ENCODE measurements at regions not wholly inside any gene's neighbourhood (a gene's known extent, or its start where the extent isn't known, plus 50 kb on each side); places are given as distances from the start of the nearest gene placed in this dataset.
A peak's percentile ranks its signal among the peaks of the same experiment; 100 is the strongest.

DNA sequence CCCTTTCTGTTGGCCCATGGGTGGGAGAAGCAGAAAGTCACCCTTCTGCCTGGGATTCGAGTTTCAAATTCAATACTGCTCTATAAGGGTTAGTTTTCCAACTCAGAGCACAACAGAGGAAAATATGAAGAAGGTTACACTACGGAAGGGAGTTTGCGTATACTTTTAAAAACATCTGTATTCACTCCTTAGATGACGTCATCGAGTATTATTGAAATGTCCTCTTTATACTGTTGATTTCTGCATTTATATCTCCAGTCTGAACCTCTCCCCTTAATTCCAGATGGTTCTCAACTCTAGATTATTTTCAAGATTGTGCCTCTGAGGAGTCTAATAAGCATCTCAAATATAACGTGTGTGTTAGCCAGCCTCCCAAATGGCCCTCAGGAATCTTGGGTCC is 249.1 kb downstream of the MAP2K4 start:
- intact Hi-C loops (cut with DNase I), result no loop called here
- ATAC-seq (ENCODE audit: poor library complexity), result no peak
- DNase-seq, result no peak

DNA sequence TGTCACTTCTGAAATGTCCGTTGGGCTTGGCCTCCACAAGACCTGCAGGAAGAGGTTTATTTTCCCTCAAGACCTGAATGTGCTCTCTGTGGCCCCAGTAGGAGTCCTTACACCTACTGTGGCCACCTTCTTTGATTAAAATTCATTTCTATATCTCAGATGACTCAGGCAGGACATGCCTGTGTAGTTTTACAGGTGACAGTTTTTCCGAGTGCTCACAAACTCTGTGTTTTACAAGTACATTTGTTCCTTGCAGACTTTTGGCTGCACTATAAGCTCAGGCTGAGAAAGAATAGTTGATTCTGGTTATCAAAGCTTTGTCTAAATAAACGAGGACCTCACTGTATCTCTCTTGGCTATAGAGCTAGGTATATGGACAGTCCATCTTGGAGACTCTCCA is 257.1 kb downstream of the MAP2K4 start:
- DNase-seq (no peak), ATAC-seq (ENCODE audit: poor library complexity) (no peak)
- intact Hi-C loops (cut with DNase I), result no loop called here

DNA sequence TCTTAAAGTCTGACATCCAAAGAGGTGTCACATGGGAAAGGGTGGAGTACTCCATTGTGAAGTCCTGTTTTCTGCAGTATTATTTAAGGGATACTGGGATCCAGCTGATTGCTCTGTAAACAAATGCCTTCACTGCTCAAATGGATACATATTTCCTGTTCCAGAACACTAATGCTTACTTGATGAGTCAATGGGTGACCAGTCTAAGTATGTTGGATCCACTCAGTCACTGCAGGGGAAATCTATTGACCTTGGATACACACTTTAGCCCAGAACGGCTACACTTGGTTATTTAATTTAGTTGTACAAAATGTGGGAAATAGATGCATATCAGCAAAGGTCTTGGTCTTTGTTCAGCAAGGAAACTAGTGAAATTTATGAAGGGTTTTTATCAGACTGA is 261.4 kb downstream of the MAP2K4 start:
- ATAC-seq (ENCODE audit: poor library complexity), result no peak
- intact Hi-C loops (cut with DNase I), result no loop called here
- no peak for DNase-seq

DNA sequence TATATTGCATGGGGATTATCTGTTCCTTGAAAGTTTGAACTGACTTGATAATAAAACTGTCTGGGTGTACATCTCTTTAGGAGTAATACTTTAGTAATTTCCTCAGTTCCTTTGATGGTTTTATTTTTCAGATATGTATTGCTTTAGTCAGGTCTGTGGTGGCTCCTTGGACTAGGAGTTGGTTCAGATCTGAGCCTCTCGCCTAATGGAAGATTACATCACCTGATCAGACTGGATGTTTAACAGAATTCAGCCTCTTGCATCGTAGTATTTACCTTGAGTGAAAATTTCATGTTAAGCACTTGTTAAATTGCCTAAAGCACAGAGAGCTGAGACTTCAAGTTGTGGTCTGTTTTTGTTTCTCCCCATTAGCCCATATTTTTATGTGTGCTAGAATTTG is 267.3 kb downstream of the MAP2K4 start:
- intact Hi-C loops (cut with DNase I), result no loop called here
- ATAC-seq (ENCODE audit: poor library complexity), result no peak
- no peak for DNase-seq

DNA sequence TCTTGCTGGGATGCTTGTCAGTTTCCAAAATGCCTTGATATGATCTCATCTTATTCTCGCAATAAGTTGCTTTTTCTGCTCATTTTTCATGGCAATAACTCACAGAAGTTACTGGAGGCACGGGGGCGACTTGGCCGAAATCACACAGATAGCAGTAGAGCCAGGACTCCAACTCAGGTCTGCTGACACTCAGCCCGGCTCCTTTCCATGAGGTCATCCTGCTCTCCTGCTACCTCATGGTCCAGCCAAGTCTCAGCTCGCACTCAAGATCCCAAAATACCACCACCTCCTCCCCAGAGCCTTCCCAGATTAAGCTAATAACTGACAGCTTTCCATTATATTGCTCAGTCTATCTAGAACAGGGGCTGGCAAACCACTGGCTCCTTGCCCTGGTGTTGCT is 269.5 kb downstream of the MAP2K4 start:
- no peak for ATAC-seq (ENCODE audit: poor library complexity)
- intact Hi-C loops (cut with DNase I), result no loop called here
- DNase-seq, result no peak

DNA sequence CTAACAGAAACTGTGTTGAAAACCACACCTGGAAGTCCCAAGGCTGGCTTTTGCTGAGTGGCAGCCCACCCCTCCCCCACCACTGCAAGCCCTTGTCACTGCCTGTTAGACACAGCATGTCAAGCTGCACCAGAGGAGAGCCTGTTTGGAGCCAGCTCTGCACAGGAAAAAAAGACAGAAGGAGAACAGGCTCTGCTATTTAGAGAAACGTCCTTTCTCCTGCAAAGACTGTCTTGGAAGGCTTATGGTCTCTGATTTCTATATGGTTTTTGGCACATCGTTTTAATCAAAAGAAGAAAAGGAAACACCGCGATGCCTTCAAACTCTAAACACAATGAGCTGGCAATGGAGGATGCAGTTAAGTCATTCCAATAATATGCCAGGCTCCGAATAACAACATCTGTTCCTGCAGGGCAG is 275.5 kb downstream of the MAP2K4 start:
- peak; percentile 49 for ATAC-seq (ENCODE audit: poor library complexity)

DNA sequence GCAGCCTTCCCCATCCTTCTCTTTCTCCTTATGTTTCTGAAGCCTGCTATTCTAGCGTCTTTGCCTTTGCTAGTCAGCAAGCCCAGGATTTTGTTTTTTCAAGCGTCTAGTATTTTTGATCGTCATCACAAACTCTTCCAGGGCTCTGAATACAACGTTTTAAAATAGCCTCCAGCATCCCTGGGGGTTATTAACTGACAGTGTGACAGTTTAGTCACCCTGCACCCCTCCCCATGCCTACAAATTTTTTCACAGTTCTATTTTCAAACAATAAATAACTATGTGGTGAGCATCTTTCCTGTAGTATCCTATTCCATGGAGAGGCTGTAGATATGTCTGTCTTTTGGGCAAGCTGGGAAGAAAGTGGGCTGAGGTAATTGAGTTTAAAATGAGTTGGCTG is 280.9 kb downstream of the MAP2K4 start:
- no peak for ATAC-seq (ENCODE audit: poor library complexity)
- intact Hi-C loops (cut with DNase I), result no loop called here
- DNase-seq, result no peak

More for the DNA sequence above, 275.5 kb downstream of the MAP2K4 start:
- intact Hi-C loops (cut with DNase I), result no loop called here
- DNase-seq, result peak; percentile 43

DNA sequence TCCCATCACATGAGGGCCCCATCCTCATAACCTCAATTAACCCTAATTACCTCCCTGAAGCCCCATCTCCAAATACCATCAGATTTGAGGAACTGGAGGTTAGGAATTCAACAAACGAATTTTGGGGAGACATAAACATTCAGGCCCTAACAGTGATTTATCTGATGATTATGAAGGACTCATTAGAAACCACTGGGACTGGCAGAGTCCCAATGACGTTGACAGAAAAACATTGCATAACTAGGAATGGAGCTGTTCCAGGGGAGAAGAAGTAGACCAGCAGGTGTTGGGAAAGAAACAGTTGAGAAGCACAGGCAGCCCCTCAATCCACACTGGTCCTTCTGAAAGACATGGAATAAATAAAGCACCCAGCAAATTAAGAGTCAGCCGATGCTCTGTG is 282.0 kb downstream of the MAP2K4 start:
- no peak for DNase-seq
- ATAC-seq (ENCODE audit: poor library complexity), result no peak
- intact Hi-C loops (cut with DNase I), result no loop called here

DNA sequence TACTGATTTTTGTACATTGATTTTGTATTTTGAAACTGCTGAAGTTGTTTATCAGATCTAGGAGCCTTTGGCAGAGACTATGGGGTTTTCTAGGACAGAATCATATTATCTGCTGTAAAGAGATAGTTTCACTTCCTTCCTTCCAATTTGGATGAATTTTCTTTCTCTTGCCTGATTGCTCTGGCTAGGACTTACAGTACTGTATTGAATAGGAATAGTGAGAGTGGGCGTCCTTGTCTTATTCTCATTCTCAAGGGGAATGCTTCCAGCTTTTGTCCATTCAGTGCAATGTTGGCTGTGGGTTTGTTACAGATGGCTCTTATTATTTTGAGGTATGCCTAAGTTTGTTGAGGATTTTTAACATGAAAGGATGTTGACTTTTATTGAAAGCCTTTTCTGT is 290.1 kb downstream of the MAP2K4 start:
- DNase-seq, result no peak
- intact Hi-C loops (cut with DNase I), result no loop called here
- no peak for ATAC-seq (ENCODE audit: poor library complexity)

DNA sequence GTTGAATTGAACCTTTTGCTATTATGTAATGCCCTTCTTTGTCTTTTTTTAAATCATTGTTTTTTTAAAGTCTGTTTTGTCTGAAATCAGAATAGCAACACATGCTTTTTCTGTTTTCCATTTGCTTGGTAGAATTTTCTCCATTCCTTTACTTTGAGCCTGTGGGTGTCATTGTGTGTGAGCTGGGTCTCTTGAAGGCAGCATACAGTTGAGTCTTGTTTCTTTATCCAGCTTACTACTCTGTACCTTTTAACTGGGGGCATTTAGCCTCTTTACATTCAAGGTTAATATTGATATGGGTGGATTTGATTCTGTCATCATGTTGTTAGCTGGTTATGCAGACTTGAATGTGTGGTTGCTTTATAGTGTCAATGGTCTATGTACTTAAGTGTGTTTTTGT is 292.0 kb downstream of the MAP2K4 start:
- DNase-seq (no peak), ATAC-seq (ENCODE audit: poor library complexity) (no peak)
- intact Hi-C loops (cut with DNase I), result no loop called here

DNA sequence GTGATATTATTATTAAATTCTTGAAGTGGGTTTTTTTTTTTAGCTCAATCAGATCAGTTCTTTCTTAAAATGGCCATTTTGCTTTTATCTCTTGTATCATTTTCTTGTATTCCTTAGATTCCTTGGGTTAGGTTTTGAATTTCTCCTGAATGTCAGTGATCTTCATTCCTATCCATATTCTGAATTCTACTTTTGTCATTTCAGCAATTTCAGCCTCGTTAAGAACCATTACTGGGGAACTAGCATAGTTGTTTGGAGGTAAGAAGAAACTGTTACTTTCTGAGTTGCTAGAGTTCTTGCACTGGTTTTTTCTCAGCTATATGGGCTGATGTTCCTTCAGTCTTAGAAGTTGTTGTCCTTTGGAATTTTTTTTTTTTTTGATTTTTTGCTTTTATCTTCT is 293.1 kb downstream of the MAP2K4 start:
- intact Hi-C loops (cut with DNase I), result no loop called here
- DNase-seq, result no peak
- no peak for ATAC-seq (ENCODE audit: poor library complexity)

DNA sequence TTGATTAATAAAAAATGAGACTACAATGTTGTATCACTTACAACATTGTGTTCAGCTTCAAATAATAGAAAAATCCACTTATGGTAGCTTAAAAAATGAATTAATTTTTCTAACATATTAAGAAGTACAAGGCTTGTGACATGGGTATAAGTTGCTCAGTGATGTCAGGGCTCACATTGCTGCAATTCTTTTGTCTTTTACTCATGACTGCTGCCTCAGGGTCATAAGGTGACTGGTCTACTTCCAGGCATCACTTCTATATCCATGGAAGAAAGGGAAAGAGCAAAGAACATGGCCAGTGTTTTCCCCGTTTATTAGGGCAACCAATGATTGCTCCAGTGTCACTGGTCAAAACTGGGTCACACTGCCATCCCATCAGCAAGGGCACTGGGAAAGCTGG is 295.3 kb downstream of the MAP2K4 start:
- no peak for ATAC-seq (ENCODE audit: poor library complexity)
- intact Hi-C loops (cut with DNase I), result no loop called here

DNA sequence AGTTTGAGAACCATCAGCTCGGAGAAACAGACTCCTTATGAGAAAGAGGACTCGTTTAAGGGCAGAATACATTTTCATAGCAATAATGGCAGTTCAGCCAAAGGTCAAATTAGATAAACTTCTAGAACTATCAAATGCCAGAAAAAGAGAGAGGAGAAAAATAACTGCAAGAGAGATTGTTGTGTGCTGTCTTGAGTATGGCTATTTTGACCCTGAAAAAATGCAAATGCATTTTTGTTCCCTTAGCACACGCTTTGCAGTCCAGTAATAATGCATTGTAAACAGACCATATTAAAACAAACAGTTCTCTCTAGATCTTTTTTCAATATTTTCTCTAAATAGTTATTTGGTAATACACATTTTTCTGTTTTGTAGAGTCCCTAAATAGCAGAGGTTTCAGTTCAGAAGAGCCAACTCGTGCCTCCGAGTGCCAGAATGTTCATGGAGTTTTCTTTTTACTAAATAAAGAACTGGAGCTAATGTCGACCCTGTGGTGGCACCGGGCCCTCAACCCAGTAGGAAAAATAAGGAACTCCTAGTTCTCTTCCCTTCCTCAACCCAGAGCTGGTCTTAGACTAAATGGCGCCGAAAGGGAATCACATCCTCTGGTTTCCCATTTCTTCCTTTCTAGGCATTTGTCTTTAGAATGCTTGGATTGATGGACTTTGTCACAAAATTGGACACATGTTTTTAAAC is 298.0 kb downstream of the MAP2K4 start:
- DNase-seq (no peak), ATAC-seq (ENCODE audit: poor library complexity) (no peak)
- intact Hi-C loops (cut with DNase I), result no loop called here

More for the DNA sequence above, 295.3 kb downstream of the MAP2K4 start:
- DNase-seq, result no peak

DNA sequence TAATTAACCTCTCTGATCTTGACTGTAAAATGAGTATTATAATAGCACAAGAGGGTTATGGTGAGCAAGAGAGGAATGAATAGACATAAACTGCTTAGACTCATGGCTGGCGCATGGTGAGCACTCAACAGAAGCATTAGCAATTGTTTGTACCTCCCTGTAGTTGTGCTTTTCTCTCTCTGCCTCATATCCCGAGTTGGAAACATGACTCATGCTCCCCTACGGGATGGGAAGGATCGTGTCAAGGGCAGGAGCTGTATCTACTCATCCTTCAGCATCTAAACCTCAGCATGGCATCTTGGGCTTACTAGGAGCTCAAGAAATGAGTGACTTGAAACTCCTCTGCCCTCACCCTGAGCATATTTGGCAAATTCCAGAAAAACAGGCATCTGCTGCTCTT is 299.6 kb downstream of the MAP2K4 start:
- DNase-seq (no peak), ATAC-seq (ENCODE audit: poor library complexity) (no peak)
- intact Hi-C loops (cut with DNase I), result no loop called here

DNA sequence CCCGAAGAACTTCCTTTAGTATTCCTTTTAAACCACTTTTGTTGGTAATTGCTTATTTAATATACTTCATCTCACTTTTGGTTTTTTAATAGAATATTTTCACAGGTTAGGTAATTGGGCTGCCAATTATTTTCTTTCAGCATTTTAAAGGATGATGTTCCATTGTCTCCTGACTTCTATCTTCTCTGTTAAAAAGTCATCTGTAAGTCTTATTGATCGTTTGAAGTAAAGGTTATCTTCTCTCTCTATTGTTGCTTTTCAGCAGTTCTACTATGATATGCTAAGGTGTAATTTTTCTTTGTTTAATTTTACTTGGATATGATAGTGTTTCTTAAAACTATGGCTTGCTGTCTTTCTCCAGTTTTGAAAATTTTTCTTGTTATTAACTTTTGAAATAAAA is 307.5 kb downstream of the MAP2K4 start:
- no peak for DNase-seq
- intact Hi-C loops (cut with DNase I), result no loop called here
- ATAC-seq (ENCODE audit: poor library complexity), result no peak

DNA sequence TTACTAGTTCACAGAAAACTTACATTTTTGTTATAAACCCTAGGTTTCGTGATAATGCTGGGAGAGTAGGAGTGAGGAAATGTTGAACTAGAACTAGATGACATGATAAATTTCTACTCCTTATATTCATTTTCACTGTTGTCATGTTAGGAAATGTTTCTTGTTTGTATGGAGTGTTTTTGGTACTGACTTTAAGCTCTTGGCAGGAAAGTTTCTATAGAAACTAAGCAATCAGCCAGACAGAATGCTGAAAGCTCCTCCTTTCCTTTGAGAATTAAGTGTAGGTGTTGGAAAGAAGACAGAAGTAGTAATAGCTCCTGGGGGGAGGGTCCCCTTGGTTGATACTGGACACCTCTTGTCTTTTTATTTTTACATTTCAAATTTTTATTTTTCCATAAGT is 309.8 kb downstream of the MAP2K4 start:
- ATAC-seq (ENCODE audit: poor library complexity) (no peak), DNase-seq (no peak)
- intact Hi-C loops (cut with DNase I), result no loop called here

DNA sequence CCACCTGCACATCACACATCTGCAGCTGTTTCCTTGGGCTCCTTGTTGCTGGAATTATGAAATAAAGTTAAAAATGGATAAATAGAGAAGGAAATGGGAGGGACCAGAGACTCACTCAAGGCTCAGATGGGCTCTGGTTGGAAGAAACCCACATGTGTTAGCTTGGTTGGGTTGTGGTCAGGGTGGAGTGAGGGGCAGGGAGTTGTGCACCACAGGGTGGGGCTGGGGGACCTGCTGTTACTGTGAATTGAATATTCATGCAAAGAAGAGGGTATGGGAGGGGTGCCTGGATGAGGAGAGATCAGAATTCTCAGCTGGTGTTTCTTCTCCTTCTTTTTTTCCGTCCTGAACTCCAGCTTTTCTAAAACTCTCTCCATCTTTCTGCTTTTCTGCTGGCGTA is 320.7 kb downstream of the MAP2K4 start:
- DNase-seq, result no peak
- intact Hi-C loops (cut with DNase I), result no loop called here
- ATAC-seq (ENCODE audit: poor library complexity), result no peak

DNA sequence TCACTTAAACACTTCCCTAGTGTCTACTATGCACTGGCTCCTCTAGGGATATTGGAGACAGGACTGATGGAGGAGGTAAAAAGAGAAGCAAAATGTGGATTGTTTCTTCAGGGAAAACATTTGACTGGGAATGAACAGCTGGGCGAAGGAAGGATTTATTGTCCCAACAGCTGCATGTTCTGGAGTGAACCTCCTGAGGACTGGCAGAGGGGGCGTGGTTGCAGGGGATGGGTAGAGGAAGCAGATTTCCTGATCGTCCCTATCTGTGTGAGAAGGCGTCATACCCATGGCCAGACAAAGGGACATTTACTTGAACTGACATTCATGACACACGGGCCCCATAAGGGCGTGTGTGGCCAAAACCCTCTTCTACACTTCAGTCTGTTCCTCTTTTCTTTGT is 321.5 kb downstream of the MAP2K4 start:
- DNase-seq, result no peak
- intact Hi-C loops (cut with DNase I), result no loop called here

DNA sequence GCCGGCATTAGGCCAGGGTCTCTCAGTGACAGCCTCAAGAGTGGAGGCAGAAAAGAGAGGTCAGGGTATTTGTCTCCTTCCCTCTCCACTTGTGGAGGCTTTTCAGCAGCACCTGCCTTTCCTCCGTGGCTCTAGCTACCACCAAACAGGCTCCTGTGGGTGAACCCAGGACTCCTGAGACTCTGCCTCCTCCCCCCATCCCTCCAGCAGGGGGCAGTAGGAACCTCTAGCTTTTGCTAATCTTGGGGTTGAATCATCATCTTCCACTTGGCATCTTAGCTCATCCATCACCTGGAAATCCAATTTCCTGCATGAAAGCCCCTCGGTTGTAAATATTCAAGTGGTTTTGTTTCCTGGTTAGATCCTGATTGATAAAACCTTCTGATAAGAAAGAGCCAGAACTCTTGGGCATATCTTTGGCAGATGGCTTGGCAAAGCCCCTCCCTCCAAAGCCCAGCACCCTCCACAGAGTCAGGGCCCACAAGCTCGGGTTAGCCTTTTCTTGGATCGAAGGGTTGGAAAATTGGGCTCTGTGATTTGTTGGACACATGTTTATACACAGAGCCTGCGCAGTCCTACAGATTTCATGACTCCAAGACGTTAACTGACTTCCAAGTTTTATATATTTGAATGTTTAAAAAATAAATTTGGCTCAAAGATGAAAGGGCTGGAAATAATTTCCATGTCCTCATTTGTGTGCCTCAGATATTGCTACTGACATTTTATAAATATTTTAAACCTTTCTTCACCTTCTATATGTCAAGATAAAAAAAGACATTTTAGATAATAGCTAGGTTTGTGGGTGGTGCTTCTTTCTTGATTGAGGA is 322.1 kb downstream of the MAP2K4 start:
- DNase-seq (no peak), ATAC-seq (ENCODE audit: poor library complexity) (no peak)
- intact Hi-C loops (cut with DNase I), result no loop called here

More for the DNA sequence above, 321.5 kb downstream of the MAP2K4 start:
- ATAC-seq (ENCODE audit: poor library complexity), result no peak

DNA sequence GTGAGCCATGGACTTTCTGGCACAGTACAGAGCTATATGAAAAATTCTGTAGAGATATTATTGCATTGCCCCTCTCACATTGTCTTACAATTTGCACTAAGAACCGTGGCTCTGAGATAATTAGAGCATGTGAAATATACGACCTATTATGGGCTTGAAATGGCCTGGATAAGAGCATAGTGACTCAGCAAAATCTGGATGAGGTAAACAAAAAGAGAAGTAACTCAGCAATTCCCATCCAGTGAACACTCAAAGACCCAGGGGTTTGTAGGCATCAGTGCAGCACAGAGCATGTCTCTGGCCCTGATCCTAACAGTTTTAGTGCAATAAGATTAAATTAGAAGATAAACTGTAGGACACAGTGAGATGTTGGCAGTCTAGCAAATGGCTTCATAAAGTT is 317.2 kb upstream of the MYOCD start:
- no peak for DNase-seq
- intact Hi-C loops (cut with DNase I), result no loop called here
- ATAC-seq (ENCODE audit: poor library complexity), result no peak

All from Right ventricle myocardium superior (tissue), 1 donor.